KG1 (cell line): ENCODE measurements at regions not wholly inside any gene's neighbourhood (a gene's known extent, or its start where the extent isn't known, plus 50 kb on each side); places are given as distances from the start of the nearest gene placed in this dataset.

ENCODE experiments used
- DNase-seq: peaks from one replicate; lab custom pipeline; 2025; lab: John Stamatoyannopoulos, UW

DNA sequence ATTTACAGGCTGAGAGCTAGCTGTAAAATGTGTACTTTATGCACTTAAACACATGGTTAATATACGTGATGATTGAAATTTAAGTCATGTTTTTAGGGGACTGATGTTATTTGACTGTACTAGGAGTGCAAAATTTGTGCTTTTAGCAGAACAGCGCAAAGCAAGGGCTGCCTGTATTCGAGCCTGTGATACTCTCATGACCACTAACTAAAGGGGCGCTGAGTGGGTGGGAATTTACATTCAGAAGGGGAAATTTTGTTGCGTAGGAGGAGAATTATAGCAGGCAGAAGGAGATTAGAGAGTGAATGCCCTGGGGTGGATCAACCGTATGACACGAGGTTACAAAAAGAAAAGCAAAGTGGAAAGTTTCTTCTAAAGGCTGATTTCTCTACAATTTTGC lies 271.8 kb upstream of the HTR2A start:
- no peak for DNase-seq

DNA sequence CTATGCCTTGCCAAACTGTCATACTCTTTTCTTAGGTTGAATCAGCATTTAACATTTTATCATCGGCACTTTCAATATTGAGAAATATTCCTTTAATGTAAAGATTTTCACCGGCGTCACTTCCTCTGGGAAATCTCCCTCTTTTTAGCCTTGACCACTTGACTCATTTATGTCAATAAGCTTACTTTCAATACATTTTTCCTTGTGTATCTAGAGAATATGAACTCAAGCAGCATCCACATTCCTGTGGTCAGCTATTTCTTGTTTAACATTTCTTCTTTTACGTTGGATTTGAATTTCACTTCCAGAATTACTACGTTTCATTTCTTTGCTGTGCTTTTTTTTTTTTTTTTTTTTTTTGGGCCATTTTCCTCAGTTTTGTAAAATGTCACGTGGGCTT lies 271.2 kb upstream of the HTR2A start:
- DNase-seq, result no peak

DNA sequence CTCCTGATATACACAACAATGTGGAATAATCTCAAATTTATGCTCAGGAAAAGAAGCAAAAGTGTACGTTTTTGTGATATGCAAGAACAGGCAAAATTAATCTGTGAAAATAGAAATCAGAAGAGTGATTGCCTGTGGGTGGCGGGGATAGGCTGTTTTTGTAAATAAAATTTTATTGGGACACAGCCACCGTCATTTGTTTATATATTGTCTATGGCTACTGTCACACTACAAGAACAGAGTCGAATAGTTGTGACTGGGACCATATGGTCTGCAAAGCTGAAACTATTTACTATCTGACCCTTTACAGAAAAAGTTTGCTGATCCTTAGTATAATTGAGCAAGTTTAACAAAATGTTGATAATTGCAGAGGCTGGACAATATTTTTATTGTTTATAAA lies 269.5 kb upstream of the HTR2A start:
- no peak for DNase-seq

DNA sequence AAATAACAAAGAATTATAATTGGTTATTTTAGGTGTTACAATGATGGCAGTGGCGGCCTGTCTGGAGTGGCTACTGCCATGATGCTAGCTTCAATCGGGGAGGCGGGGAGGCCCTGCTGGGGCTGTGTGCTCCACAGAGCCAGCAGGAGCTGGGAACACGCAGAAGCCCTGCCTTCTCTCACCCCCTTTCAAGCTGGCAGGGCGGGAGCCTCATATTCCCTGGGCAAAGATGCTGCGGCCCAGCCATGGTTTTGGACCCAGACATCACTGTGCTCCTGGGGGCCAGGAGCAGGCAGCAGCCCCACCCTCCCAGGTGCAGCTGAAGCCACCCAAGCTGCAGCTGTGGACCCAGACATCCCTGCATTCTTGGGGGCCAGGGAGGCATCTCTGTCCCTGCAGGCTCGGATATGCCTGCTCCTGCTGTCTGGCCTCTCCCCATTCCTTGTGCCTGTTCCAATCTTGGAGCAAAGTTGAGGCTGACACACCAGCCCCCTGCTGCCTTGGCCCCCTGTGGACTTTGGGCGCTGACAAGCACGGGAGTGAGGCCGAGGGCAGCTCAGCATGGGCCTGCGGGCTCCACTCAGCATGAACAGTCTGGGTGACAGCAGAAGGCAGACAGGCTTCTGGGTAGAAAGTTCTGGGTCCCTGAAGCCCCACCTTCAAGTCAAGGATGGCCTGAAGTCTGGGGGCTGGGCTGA lies 263.1 kb upstream of the HTR2A start:
- no peak for DNase-seq

DNA sequence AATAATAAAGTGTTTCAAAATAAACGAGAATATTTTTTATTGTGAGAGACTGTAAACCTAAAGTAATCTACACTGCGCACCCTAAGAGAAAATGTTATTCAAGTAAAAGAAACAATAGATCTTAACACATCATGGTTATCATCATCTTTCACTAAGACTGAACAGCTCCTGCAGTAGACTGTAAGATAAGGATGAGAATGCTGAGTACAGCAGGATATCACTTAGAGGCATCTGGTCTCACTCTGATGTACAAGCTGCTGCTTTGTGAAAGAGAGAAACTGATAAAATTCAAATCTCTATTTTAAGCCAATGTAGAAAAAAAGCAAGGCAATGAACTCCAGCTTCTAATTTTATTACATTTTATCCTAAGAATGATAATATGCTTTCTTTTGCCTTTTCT lies 261.7 kb upstream of the HTR2A start:
- no peak for DNase-seq

DNA sequence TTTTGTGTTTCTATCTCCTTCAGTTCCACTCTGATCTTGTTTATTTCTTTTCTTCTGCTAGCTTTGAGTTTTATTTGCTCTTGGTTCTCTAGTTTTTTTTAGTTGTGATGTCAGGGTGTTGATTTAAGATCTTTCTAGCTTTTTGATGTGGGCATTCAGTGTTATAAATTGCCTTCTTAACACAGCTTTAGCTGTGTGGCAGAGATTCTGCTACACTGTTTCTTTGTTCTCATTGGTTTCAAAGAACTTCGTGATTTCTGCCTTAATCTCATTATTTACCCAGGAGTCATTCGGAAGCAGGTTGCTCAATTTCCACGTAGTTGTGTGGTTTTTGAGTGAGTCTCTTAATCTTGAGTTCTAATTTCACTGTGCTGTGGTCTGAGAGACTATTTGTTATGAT lies 251.7 kb upstream of the HTR2A start:
- no peak for DNase-seq

DNA sequence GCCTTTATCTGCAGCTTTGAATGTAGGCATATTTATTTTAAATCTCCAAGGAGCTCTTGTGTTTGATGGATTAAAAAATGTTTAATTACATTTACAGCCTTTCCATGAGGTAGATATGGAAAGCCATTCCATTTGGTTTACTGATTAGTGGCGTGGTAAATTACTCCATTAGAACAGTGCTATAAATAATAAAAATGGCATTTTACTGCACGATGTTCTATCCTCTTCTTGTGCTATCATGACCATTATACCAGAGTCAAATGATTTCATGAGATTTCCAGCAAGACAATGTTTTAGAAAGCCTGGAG lies 250.9 kb upstream of the HTR2A start:
- DNase-seq, result no peak

DNA sequence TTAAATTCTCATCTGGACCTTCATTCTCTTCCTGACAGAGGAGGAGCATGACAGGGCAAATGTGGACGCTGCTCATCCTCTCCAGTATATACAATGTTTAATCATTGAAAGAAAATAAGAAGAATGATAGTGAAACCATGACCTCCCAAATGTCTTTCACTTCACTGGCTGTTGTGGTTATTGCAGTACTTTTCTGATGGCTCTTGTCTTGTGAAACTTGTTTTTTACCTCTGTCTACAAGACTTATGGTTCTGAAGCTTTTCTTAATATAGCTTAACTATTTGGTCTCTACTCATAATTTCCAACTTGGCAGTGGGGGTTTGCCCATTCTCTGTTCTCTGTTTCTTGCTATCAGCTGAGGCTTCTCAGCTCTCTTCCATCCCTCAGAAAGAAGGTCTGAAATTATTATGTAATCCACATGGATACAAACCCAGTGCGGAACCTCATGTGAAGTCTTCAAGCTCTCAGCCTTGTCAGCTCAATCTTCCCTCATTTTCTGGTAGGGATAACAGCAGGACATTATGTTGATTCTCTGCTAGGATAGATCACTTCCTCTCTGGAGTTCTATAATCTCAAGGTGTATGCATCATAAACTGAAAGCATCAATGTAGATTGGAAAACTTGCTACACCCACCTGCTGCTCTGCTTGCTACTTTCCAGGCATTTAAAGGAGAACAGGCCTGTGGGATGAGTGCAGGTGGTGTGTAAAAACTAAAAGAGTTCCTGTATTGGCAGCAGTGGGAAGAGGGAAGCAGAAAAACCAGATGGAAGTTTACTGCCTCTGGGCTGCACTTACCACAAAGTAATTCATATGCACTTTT lies 250.3 kb upstream of the HTR2A start:
- no peak for DNase-seq

DNA sequence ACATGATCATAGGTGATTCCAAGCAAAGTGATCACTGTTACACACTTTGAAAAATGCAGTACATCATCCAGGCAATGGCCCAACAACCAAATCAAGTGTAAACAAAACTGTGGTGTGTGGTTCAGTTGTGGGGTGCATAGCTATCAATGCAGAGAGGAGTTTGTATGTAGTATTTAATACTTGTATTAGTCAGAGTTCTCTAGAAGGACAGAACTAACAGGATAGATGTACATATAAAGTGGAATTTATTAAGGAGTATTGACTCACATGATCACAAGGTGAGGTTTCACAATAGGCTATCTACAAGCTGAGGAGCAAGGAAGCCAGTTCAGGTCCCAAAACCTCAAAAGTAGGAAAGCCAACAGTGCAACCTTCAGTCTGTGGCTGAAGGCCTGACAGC lies 249.3 kb upstream of the HTR2A start:
- no peak for DNase-seq

DNA sequence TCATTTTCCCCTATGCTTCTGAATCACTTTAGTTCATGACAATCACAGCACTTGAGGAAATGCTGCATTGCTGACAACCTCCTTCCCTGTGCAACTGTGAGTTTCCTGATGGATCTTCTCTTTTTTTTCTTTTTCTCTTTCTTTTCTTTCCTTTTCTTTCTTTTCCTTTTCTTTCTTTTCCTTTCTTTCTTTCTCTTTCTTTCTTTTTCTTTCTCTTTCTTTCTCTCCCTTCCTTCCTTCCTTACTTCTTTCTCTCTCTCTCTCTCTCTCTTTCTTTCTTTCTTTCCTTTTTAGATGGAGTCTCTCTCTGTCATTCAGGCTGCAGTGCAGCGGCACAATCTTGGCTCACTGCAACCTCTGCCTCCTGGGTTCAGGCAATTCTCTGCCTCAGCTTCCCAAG lies 247.9 kb upstream of the HTR2A start:
- DNase-seq, result no peak

DNA sequence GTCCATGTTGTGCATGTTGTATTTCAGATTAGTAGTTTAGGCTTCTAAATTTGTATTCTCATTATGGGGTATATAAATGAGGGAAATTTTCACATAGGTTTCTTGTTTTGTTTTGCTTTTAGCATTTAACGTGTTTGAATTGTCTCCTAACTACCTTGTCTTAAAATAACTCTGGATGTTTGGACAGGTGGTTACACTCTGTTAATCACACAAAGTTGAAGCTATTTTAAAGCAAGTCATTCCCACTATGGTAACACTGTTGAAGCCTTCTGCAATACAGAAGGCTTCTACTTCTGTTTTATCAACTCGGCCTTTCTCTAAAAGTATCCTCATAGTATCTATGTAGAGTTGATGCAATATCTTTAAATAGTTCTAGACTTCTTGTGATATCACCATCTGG lies 245.3 kb upstream of the HTR2A start:
- DNase-seq, result no peak

DNA sequence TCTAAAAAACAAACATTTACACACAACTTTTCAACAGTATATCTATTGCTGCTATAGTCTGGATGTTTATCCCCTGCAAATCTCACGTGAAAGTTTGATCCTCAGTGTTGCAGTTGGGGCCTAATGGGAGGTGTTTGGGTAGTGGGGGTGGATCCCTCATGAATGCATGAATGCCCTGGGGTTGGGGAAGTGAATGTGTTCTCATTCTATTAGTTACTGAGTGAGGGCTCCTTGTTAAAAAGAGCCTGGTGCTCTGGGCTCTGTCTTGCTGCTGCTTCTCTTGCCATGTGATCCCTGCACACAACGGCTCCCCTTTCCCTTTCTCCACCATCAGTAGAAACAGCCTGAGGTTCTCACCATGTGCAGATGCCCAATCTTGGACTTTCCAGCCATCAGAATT lies 242.7 kb upstream of the HTR2A start:
- no peak for DNase-seq

DNA sequence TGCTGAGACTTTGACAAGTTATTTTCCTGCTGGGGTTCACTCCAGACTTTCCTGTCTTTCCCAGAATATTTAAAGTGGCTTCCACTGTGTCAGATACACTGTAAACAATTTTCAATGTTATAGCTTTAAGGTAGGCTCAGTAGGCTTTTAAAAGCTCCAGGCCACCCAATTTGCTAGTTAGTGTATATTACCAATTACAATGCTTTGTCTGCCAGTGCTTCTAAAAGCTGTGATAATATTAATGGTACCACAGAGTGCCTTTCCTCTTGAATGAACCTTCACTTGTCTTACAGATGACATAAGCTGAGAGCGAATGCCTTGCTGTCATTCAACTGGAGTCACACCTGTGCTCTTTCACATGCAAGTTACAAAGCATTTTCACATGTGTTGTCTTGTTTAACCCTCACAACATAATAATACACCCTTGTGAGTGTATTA lies 239.7 kb upstream of the HTR2A start:
- DNase-seq, result no peak

DNA sequence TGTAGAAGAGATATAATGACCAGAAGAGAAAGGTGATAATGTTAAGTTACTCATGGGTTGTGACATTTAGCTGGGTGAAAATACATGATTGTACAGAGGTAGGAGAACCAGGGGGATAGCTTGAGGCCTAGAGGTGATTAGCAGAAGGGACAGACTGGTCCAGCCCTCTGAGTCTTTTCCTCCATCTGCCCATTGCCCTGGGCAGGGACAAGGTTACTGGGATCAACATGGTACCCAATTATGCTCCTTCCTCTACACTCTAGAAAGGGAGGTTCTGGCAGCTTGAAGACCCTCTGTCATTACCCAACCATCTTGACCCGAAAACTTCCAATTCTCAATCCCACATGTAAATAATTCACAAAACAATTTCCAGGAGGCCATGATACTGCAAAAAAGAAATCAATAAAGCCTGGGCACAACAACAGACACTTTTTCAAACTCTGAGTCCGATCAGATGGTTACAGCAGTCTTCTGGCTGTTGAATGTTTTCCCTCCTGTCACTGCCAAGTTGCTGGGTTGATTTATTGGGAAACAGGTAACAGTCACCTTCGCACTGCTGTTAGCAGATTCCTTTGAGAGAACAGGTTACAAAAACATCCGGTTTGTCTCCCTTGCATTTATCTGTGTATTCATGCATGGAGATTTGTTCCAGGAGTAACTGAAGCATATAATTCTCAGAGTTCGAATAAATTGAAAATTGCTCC lies 239.1 kb upstream of the HTR2A start:
- no peak for DNase-seq

DNA sequence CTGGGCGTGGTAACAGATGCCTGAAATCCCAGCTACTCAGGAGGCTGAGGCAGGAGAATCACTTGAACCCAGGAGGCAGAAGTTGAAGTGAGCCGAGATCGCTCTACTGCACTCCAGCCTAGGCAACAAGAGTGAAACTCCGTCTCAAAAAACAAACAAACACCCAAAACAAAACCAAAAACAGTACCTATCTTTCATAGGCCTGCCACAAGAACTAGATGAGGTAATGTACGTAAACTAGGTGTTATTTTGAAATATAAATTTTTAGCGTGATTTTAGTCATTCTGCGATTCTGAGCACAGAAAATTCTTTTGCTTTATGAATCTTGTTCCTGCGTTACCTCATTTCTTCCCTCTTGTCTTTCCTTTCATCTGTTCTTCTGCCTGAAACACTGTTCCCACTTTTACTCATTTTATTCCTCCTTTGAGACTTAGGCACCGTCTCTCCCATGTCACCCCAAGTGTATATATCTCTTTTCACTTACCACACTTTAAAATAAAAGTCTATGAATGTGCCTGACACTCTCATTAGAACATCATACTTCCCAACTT lies 238.2 kb upstream of the HTR2A start:
- DNase-seq, result no peak

DNA sequence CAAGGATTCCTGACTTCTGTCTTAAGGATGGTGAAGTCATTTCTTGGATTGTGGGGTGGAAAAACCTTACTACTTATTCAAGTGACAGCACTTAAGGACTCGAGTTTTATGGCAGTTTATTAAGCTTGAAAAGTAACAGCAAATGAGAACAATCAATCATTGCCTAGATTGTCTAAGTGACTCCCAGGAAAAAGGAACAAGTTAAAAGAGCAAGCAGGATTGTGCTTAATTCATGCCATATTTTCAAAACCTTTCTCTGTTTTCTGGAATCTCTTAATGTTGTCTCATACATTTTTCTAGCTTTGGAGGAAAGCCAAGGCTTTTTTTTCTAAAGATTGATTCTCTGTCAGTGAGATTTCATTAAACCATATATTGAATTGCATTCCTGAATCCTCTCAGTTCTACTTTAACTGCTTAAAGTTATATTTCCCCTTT lies 236.2 kb upstream of the HTR2A start:
- no peak for DNase-seq

DNA sequence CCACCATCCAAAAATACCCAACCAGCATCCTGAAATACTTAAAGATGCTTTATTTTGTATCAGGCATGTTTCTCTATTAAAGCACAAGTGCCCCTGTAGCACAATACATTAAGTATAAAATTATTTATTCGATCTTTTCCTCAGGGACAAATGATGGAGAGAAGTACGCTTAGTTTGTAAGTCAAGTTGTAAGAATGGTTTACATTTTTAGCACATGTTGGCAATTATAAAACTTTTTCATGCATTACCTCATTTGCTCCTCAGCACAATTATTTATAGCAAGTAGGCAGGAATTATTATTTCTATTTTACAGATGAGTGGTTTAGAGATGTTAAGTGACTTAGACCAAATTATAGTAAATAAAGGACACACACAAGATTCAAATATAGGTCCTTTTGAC lies 232.6 kb upstream of the HTR2A start:
- DNase-seq, result no peak

DNA sequence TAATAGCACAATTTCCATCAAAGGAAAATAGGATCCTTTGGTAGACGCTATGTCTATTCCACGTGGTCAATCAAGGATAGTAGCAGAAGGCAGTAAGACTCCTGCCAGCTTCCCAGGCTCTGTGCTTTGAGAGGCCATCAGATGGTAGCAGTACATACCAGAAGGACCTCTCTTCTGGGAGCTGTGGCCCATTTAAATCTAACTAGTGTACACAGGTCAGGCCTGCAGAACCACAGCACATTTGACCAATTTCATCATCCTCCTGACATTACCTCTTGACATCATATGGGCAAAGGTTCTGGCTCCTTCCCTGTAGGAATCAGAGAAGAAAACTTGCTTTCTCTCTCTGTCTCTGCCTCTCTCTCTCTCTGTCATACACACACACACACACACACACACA lies 229.6 kb upstream of the HTR2A start:
- no peak for DNase-seq

DNA sequence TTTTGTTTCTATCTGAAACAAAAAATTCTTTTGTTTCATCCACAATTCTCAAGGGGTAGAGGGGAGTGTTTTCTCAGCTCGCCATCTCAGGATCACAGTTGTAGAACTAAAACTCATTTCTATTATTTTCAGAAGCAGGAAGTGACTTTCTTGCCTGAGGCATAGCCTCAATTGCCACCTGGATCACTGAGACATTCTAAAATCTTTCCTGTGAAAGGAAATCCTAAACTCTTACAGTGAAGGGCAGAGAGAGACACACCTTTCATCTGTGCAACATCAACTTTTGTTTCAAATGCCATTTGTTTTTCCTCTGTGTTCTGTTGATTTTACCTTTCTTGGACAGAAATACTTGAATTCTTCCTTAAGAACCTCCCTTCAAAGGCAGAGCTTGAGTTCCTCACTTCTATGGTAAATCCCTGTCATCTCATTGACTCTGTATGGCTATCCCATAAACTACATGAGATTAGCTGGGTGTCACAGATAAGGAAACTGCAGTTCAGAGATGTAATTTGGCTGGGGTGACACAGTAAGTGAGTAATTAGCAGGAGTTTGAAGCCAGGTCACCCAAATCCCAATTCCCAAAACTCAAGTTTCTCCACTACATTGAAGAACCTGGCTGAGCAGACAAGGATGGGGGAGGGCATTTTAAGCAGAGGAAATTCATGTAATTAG lies 224.4 kb upstream of the HTR2A start:
- no peak for DNase-seq

DNA sequence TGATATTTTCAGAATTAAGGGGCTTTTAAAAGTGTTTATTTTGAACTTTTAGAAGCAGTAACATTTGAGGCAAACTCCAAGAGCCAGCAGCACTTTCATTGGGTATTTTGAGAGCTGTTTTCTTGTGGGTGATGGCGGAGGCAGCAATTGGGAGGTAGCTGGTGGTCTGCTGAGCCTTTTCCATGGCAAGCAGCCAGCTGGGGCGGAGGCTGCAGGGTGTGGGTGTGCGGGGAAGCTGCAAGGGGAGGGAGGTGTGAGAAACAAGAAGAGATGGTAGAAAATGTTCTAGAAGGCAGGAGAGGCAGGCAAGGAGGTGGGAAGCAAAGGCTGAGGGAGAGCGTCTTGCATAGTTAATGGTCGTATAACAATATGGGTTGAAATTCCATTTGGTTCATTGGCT lies 223.4 kb upstream of the HTR2A start:
- DNase-seq, result no peak

DNA sequence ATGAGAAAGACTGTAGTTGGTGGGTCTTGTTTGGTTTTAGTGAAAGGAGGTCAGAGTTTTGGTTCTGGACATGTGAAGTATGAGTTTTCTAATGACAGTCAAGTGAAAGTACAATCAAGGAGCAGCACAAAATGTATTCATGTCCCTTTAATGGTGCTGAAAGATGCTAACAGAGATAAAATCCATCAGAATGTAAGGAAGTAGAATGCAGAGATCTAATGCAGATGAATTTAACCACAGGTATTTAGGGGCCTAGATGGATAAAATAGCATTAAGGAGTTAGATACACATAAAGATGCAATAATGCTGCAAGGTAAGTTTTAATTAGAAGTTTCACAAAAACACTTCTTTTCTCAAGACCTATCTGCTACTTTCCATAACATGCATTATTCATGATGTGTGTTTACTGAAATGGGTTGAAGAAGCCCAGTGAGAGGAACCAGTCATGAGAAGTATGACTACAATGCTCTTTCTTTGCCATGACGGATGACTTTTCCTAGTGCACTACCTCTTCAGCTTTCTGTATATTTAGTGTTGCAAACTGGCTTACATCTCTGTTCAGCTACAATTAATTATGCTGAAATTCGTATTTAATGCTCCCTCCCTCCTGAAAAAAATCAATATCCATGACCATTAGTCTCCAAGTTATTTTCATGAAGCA lies 222.9 kb upstream of the HTR2A start:
- no peak for DNase-seq

DNA sequence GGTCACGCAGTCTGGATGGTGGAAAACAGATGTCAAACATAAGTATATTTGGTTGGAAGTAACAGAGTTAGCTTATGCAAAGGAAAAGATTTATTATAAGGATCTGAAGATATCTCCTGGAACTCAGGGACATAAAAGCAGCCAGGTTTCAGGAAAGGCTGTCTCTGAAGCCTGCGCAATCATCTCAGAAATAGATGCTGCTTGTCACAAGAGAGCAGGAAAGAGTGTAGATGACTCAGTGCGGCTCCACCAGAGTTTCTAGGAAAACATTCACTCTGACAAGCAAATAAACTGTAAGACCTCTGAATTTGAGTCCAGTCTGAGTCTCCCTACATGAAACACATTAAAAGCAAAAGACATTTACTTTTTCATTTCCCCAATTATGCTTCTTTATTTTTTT lies 220.4 kb upstream of the HTR2A start:
- no peak for DNase-seq
